ENCODE measurements at regions not wholly inside any gene's neighbourhood (a gene's known extent, or its start where the extent isn't known, plus 50 kb on each side); places are given as distances from the start of the nearest gene placed in this dataset.
A peak's percentile ranks its signal among the peaks of the same experiment; 100 is the strongest.

DNA sequence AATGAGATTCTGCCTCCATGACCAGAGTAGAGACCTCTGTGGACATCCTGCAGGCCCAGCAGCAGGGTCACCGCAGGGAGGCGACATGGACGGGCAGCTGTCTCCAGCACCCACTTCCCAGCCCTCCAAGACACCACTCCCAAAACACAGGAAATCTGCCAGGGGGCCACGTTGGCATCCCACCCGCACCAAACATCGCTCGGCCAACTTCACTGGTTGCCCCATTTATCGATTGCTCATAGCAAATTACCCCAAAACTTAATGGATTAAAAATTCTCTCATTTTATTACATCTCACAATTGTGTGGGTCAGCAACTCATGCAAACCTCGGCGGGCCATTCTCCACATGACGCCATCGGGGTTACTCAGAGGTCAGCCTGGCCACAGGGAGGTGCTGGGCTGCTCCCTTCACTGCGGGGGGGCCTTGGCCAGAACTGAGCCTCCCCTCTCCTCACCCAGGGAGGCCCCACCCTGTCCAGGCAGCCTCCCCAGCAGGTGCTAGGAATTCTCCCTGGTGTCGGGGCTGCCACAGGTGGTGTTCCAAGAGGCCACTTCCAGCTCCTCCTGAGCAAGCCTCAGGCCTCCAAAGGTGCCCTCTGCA, 420.7 kb upstream of the MYT1L start:
- DNase-seq = no peak

- DNase-seq = no peak
These were observed 420.0 kb upstream of the MYT1L start for GRCh38 chr2:2750867-2751714.

- DNase-seq = no peak
These were observed 418.1 kb upstream of the MYT1L start for GRCh38 chr2:2749206-2749598.

- DNase-seq = no peak
These were observed 417.5 kb upstream of the MYT1L start for GRCh38 chr2:2748399-2749205.

DNA sequence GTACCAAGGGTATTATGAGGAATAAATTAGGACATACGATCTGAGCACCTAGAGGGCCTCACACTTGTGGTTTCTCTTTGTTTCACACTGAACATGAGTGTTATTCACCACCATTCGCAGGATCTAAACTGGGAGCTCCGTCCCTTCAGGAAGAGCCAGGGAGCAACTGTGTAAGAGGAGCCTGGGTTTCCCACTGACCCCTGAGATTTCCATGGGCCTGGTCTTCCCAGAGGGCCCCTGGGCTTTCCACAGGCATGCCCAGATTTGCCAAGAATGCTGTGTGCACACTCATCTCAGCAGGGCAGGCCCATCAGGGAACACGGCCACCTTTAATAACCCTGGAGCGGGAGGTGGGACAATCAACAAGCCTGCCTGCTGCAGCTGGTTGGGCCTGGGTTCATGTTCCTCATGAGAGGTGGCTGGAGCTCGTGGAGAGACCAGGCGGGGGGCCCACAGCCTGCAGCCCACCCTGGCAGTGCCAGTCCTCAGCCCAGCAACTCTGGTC, 416.8 kb upstream of the MYT1L start:
- no peak for DNase-seq

DNA sequence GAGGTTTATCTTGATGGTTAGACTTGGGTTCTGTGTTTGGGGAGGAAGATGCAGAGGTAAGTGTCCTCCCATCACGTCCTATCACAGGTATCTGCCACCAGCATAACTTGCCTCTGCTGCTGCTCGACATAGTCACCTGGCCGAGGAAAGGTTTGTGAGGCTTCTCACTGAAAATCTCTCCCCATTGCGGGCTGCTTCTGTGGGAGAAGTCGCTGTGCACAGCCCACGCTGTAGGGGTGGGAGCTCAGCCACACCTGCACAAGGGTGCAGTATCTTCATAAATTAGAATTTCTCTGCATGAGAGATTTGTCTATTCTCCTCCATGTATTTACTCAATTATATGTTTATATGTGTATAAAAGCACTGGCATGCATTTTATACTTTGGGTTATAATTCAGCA, 415.7 kb upstream of the MYT1L start:
- DNase-seq = no peak

GRCh38 chr2:2744958-2745715, 414.1 kb upstream of the MYT1L start:
- DNase-seq = no peak

GRCh38 chr2:2744107-2744506, 413.0 kb upstream of the MYT1L start:
- no peak for DNase-seq

DNA sequence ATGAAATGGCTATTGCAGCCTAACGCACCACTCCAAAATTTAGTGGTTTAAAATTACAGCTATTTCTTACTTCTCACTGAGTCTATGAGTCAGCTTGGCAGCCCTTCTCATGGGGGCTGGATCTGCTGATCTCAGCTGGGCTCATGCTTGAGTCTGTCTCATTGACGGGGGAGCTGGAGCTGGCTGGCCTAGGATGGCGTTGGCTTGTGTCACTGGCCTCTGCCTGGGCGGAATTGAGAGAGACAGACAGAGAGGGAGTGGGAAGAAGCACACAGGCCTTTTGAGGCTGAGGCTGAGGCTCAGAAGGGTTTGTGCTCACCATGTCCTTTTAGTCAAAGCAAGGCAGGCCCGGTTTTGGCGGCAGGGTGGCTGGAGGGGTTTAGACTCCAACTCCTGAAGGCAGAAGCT, 412.1 kb upstream of the MYT1L start:
- DNase-seq = no peak

GRCh38 chr2:2742726-2743125, 411.7 kb upstream of the MYT1L start:
- peak; percentile 7 for DNase-seq

DNA sequence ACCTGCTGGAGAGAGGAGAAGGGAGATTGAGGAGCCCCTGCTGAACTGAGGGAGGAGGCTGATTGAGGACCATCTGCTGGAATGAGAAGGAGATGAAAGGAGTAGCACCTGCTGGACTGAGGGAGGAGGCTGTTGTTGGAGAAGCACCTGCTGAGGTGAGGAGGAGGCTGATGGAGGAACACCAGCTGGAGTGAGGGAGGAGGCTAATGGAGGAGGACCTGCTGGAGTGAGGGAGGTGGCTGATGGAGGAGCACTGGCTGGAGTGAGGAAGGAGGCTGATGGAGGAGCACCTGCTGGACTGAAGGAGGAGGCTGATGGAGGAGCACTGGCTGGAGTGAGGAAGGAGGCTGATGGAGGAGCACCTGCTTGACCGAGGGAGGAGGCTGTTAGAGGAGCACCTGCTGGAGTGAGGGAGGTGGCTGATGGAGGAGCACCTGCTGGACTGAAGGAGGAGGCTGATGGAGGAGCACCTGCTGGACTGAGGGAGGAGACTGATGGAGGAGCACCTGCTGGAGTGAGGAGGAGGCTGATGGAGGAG, 409.2 kb upstream of the MYT1L start:
- DNase-seq = no peak

- DNase-seq = no peak
These were observed 408.2 kb upstream of the MYT1L start for GRCh38 chr2:2739231-2739795.

DNA sequence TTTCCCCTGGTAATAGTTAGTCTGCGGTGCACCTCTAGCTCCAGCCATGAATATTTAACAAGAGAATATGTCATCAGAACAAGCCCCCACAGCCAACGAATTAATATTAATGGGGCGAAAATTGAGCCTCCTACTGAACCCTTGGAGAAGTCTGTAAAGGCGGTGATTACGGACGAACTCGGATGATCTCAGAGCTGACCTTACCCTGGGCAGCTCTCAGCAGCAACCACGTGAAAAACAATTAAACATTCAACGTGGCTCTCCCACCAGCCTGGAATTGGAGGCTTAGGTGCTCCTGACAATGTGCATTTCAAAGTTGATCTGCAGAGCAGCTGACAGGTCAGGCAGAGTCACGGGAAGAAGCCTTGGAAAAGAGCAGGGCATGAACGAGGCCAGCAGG, 407.6 kb upstream of the MYT1L start:
- DNase-seq = no peak

- DNase-seq = no peak
These were observed 407.2 kb upstream of the MYT1L start for GRCh38 chr2:2738276-2738675.

DNA sequence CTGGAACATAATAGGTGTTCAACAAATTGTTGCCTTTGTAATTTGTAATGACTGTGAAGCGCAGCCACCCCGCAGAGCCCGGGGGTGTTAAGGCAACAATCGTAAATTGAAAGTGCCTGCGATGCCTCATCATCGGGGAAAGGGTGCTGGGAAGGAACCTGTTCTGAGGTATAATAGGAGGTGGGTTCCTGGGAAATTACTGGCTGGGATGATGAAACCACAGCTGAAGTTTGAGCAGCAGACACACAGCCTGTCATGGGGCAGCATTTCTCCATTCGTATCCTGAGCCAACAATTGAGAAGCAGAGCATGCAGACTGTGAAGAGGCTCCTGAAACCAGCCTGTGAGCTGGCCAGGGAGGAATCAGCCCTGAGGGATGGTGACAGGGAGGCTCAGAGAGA, 404.0 kb upstream of the MYT1L start:
- no peak for DNase-seq

GRCh38 chr2:2734308-2734707, 403.2 kb upstream of the MYT1L start:
- DNase-seq = no peak

- no peak for DNase-seq
These were observed 402.7 kb upstream of the MYT1L start for GRCh38 chr2:2733818-2734217.

GRCh38 chr2:2732331-2733119, 401.4 kb upstream of the MYT1L start:
- DNase-seq = no peak

- DNase-seq = no peak
These were observed 400.8 kb upstream of the MYT1L start for GRCh38 chr2:2731816-2732284.

DNA sequence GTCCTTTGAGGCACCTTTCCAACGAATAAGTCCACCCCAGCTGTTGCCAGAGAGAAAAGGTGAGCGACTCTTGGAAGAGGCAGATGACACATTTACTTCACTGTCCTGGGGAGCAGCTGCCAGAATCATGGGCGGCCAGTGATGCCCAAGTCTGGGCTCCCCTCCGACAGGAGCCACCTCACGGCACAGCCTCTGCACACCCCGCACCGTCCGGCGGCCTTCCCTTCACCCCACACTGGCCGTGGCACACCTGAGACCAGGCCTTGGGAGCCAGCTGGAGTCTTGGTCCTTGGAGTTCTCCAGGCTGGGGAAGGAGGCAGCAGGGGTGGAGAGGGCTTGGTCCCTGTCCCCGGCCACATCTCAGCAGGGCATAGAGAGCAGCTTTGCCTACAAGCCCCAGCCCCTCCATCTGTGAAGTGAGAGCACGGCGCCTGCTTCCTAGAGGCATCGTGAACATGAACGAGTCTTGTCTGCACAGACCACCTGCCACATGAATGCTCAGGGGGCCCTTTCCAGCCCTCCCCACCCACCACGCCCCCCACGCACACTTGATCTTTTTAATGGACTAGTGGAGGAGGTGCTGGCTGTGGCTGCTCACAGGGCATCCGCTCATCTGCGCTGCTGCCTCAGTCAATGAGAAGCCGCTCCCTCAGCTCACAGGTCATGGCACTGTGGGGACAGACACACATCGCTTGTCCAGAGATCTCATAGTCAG, 400.2 kb upstream of the MYT1L start:
- DNase-seq = no peak

Data from NCI-H774 (cell line).